Testis (tissue), 2 donors: ENCODE measurements at regions not wholly inside any gene's neighbourhood (a gene's known extent, or its start where the extent isn't known, plus 50 kb on each side); places are given as distances from the start of the nearest gene placed in this dataset.

ENCODE experiments used
- DNase-seq: peaks from one replicate; pipeline ENCODE4 v3.0.0-alpha.2; 2019
- H3K27ac ChIP-seq, 2 donors: fragments of 200-600 bp; sonication (generic); one replicate each; pipeline ENCODE4 v1.5.1; 2019
- H3K27me3 ChIP-seq: fragments of 200-600 bp; sonication (generic); one replicate; pipeline ENCODE4 v1.5.1; 2019
- H3K36me3 ChIP-seq: fragments of 200-600 bp; sonication (generic); one replicate; pipeline ENCODE4 v1.5.1; 2017; ENCODE audit warnings: low read depth; ENCODE audit errors: missing control alignments
- H3K4me1 ChIP-seq: fragments of 200-600 bp; sonication (generic); one replicate; pipeline ENCODE4 v1.5.1; 2019
- H3K4me3 ChIP-seq, 2 donors: fragments of 200-600 bp; sonication (generic); one replicate each; pipeline ENCODE4 v1.5.1; 2017 to 2019
- H3K9me3 ChIP-seq: fragments of 200-600 bp; sonication (generic); one replicate; pipeline ENCODE4 v1.5.1; 2017
- CTCF ChIP-seq, 3 experiments: fragments of 450-650 bp in 2 of 3; fragments of 200-600 bp in 1 of 3; sonication (generic) in 1 of 3; IDR thresholded peaks; one replicate each; pipeline ENCODE4 v1.5.1; 2016 to 2019; ENCODE audit warnings: antibody characterized with exemption in 3 of 3, mild to moderate bottlenecking in 2 of 3, moderate library complexity in 1 of 3
- POLR2A ChIP-seq: fragments of 450-650 bp; IDR thresholded peaks from one replicate; pipeline ENCODE4 v1.6.1; 2017; ENCODE audit warnings: antibody characterized with exemption, mild to moderate bottlenecking, moderate library complexity
- WGBS, 2 donors: methylation state at CpG; one replicate each; pipeline ENCODE4 v1.1.5; 2018; 5-methylcytosine and 5-hydroxymethylcytosine counted together
- intact Hi-C: fragments of 100-400 bp; cut with DNase I; formaldehyde crosslinking; loops from one replicate; pipeline ENCODE4 v1.15.1; 2023; ENCODE audit warnings: low total_unique reads

GRCh38 chr17:21540502-21540901 lies 151.8 kb upstream of the KCNJ18 start:
- TF ChIP-seq POLR2A = no peak
- no peak for TF ChIP-seq CTCF (IDR thresholded peaks at IDR 0.05)
- no peaks in the 10 kb centered on the region for H3K9me3 ChIP-seq
- H3K36me3 ChIP-seq = no peaks in the 10 kb centered on the region
- intact Hi-C loops = no loop called here
- no peaks in the 10 kb centered on the region for H3K4me1 ChIP-seq
- no peak overlapping the region for H3K27ac ChIP-seq
- 91 to 92% methylated on average over 5 of the region's 5 CpGs for WGBS, 2 donors
- H3K4me3 ChIP-seq = no peak overlapping the region
- H3K27me3 ChIP-seq = no peaks in the 10 kb centered on the region
- no peak for DNase-seq

- Histone ChIP-seq H3K27ac (no peak overlapping the region), H3K9me3 (no peaks in the 10 kb centered on the region), H3K27me3 (no peaks in the 10 kb centered on the region), H3K4me1 (no peaks in the 10 kb centered on the region), H3K36me3 (no peaks in the 10 kb centered on the region), H3K4me3 (no peak overlapping the region)
- TF ChIP-seq CTCF (IDR thresholded peaks at IDR 0.05) (no peak), POLR2A (no peak)
- WGBS, 2 donors = 85 to 88% methylated on average over 2 of the region's 2 CpGs
- no peak for DNase-seq
- intact Hi-C loops = no loop called here
Observed at GRCh38 chr17:21542070-21542469, 150.3 kb upstream of the KCNJ18 start.

DNA sequence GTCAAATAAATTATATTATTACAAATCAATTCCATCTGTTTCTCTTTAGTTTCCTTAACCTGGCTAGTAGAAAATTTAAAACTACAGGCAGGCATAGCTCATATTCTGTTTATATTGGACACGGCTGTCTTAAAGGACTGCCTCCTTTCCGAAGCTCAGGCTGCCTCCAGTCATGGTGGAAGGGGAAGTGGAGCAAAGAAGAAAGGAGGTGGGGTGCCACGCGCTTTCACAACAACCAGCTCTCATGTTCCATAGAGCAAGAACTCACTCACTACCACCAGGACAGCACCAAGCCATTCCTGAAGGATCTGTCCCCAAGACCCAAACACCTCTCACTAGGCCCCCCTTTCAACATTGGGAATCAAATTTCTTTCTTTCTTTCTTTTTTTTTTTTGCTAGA lies 149.3 kb upstream of the KCNJ18 start:
- Histone ChIP-seq H3K36me3 (no peaks in the 10 kb centered on the region), H3K4me3 (no peak overlapping the region), H3K4me1 (no peaks in the 10 kb centered on the region), H3K27me3 (no peaks in the 10 kb centered on the region), H3K27ac (no peak overlapping the region), H3K9me3 (no peaks in the 10 kb centered on the region)
- TF ChIP-seq POLR2A (no peak), CTCF (IDR thresholded peaks at IDR 0.05) (no peak)
- no peak for DNase-seq
- 76 to 89% methylated on average over 4 of the region's 4 CpGs for WGBS, 2 donors
- intact Hi-C loops = no loop called here

DNA sequence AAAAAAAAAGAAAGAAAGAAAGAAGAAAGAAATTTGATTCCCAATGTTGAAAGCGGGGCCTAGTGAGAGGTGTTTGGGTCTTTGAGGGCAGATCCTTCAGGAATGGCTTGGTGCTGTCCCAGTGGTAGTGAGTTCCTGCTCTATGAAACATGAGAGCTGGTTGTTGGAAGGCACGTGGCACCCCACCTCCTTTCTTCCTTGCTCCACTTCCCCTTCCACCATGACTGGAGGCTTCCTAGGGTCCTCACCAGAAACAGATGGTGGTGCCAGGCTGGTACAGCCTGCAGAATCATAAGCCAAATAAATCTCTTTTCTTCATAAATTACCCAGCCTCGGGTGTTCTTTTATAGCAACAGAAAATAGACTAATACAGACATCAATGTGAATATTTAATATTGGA lies 147.3 kb upstream of the KCNJ18 start:
- Histone ChIP-seq H3K4me3 (no peak overlapping the region), H3K27me3 (no peaks in the 10 kb centered on the region), H3K4me1 (peaks cover 7% of the 10 kb centered on the region), H3K27ac (no peak overlapping the region), H3K9me3 (no peaks in the 10 kb centered on the region), H3K36me3 (no peaks in the 10 kb centered on the region)
- TF ChIP-seq CTCF (IDR thresholded peaks at IDR 0.05) (no peak), POLR2A (no peak)
- no peak for DNase-seq
- intact Hi-C loops = no loop called here
- WGBS, 2 donors = 84 to 89% methylated on average over 3 of the region's 3 CpGs

GRCh38 chr17:21548236-21548635 lies 144.1 kb upstream of the KCNJ18 start:
- 96 to 100% methylated on average over 3 of the region's 3 CpGs for WGBS, 2 donors
- no peaks in the 10 kb centered on the region for H3K27me3 ChIP-seq
- H3K36me3 ChIP-seq = no peaks in the 10 kb centered on the region
- no peaks in the 10 kb centered on the region for H3K9me3 ChIP-seq
- no peak overlapping the region for H3K4me3 ChIP-seq
- intact Hi-C loops = no loop called here
- TF ChIP-seq POLR2A = no peak
- TF ChIP-seq CTCF (IDR thresholded peaks at IDR 0.05) = no peak
- peaks cover 16% of the 10 kb centered on the region for H3K4me1 ChIP-seq
- DNase-seq = no peak
- H3K27ac ChIP-seq = no peak overlapping the region
